ENCODE measurements at regions not wholly inside any gene's neighbourhood (a gene's known extent, or its start where the extent isn't known, plus 50 kb on each side); places are given as distances from the start of the nearest gene placed in this dataset.

- DNase-seq (ENCODE audit: low spot score): no peak
Observed at GRCh38 chr18:23342506-23342905, 110.6 kb upstream of the RIOK3 start.

GRCh38 chr18:23350188-23350587, 102.9 kb upstream of the RIOK3 start:
- DNase-seq (ENCODE audit: low spot score): no peak

- no peak for DNase-seq (ENCODE audit: low spot score)
Observed at GRCh38 chr18:23351521-23351920, 101.6 kb upstream of the RIOK3 start.

- no peak for DNase-seq (ENCODE audit: low spot score)
Observed at GRCh38 chr18:23352042-23352441, 101.0 kb upstream of the RIOK3 start.

- DNase-seq (ENCODE audit: low spot score): no peak
Observed at GRCh38 chr18:23353459-23353858, 99.6 kb upstream of the RIOK3 start.

- DNase-seq (ENCODE audit: low spot score): no peak
Observed at GRCh38 chr18:23354625-23355024, 98.5 kb upstream of the RIOK3 start.

- no peak for DNase-seq (ENCODE audit: low spot score)
Observed at GRCh38 chr18:23355206-23355605, 97.9 kb upstream of the RIOK3 start.

GRCh38 chr18:23356424-23356823, 96.7 kb upstream of the RIOK3 start:
- DNase-seq (ENCODE audit: low spot score): no peak

GRCh38 chr18:23356915-23357601, 96.0 kb upstream of the RIOK3 start:
- no peak for DNase-seq (ENCODE audit: low spot score)

GRCh38 chr18:23357996-23358594, 95.0 kb upstream of the RIOK3 start:
- DNase-seq (ENCODE audit: low spot score): no peak

- no peak for DNase-seq (ENCODE audit: low spot score)
Observed at GRCh38 chr18:23359421-23359820, 93.7 kb upstream of the RIOK3 start.

- no peak for DNase-seq (ENCODE audit: low spot score)
Observed at GRCh38 chr18:23363865-23364570, 89.1 kb upstream of the RIOK3 start.

- DNase-seq (ENCODE audit: low spot score): no peak
Observed at GRCh38 chr18:23365602-23366001, 87.5 kb upstream of the RIOK3 start.

GRCh38 chr18:23369266-23369665, 83.8 kb upstream of the RIOK3 start:
- no peak for DNase-seq (ENCODE audit: low spot score)

- DNase-seq (ENCODE audit: low spot score): no peak
Observed at GRCh38 chr18:23373570-23373969, 79.5 kb upstream of the RIOK3 start.

GRCh38 chr18:23377669-23378301, 75.3 kb upstream of the RIOK3 start:
- peak; percentile 39 for DNase-seq (ENCODE audit: low spot score)

- DNase-seq (ENCODE audit: low spot score): no peak
Observed at GRCh38 chr18:23378302-23378686, 74.8 kb upstream of the RIOK3 start.

GRCh38 chr18:23380001-23380550, 73.0 kb upstream of the RIOK3 start:
- peak; percentile 24 for DNase-seq (ENCODE audit: low spot score)

- no peak for DNase-seq (ENCODE audit: low spot score)
Observed at GRCh38 chr18:23380817-23381216, 72.3 kb upstream of the RIOK3 start.

- no peak for DNase-seq (ENCODE audit: low spot score)
Observed at GRCh38 chr18:23383494-23383893, 69.6 kb upstream of the RIOK3 start.

GRCh38 chr18:23384778-23385736, 68.0 kb upstream of the RIOK3 start:
- no peak for DNase-seq (ENCODE audit: low spot score)

Measured in HT-29 (cell line).